ENCODE measurements at regions not wholly inside any gene's neighbourhood (a gene's known extent, or its start where the extent isn't known, plus 50 kb on each side); places are given as distances from the start of the nearest gene placed in this dataset.

GRCh38 chr9:28166179-28166578 lies 592.9 kb upstream of the C9orf72 start:
- no peak for TF ChIP-seq CTCF (conservative IDR thresholded peaks at IDR 0.05; ENCODE audit: low read depth, low read length)
- DNase-seq (ENCODE audit: low read depth): peak; percentile 31
- H3K4me3 ChIP-seq (ENCODE audit: low read depth, low read length): no peak overlapping the region

- no peak for TF ChIP-seq CTCF (conservative IDR thresholded peaks at IDR 0.05; ENCODE audit: low read depth, low read length)
- H3K4me3 ChIP-seq (ENCODE audit: low read depth, low read length): no peak overlapping the region
- DNase-seq (ENCODE audit: low read depth): no peak
Measured at GRCh38 chr9:28177142-28177541, 603.9 kb upstream of the C9orf72 start.

GRCh38 chr9:28177925-28178324 lies 604.6 kb upstream of the C9orf72 start:
- no peak overlapping the region for H3K4me3 ChIP-seq (ENCODE audit: low read depth, low read length)

DNA sequence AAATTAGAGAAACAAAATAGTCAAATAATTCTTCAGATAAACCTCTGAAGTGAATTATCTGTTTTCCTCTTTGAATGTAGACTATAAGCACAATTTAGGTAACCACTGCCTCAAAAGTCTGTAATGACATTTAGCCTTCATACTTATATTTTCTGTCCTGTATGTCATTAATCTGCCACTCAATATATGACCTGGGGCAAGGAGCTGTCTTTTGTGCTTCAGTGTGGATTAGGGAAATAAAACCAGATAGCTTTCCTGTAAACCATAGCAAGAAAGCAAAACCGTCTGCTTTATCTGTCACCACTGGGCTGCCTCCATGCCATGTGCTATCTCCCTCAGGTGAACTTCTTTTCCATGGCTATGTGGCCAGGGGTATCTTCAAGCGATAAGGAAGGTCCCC lies 606.6 kb upstream of the C9orf72 start:
- TF ChIP-seq CTCF (conservative IDR thresholded peaks at IDR 0.05; ENCODE audit: low read depth, low read length): no peak
- no peak for DNase-seq (ENCODE audit: low read depth)
- no peak overlapping the region for H3K4me3 ChIP-seq (ENCODE audit: low read depth, low read length)

More at GRCh38 chr9:28177925-28178324, 604.6 kb upstream of the C9orf72 start:
- TF ChIP-seq CTCF (conservative IDR thresholded peaks at IDR 0.05; ENCODE audit: low read depth, low read length): no peak
- no peak for DNase-seq (ENCODE audit: low read depth)

DNA sequence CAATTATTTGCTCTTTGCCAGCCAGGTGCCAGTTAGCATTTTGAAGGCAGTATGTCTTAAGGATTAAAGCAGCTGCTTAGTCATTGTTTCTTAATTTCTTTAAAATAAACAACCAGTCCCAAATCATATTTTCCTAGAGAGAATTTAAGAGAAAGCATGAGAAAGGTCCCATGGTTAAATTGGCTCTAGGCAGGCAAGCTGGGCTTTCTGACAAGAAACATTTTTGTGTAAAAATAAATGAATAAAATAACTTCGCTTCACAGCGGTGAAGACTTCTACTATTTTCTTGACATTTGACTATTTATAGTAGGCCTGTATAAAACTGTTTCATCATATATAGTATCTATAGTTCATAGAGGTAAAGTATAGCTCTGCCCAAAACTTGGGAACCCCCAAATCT lies 617.7 kb upstream of the C9orf72 start:
- TF ChIP-seq CTCF (conservative IDR thresholded peaks at IDR 0.05; ENCODE audit: low read depth, low read length): no peak
- no peak overlapping the region for H3K4me3 ChIP-seq (ENCODE audit: low read depth, low read length)
- no peak for DNase-seq (ENCODE audit: low read depth)

DNA sequence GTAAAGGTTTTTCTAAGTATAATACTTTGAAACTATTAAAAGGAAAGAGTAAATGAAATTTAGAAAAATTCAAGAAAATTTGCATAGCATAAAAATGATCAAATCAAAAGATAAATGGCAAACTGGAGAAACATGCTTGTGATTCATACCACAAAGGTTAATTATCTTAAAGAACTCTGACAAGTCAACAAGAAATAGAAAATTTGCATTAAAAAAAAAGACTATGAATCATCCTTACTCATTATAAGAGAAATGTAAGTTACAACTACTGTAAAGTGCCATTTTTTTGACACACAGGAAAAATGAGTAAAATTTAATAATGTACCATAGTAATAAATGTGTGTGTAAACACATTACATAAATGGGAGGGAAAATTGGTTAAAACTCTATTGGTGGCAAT lies 624.4 kb upstream of the C9orf72 start:
- no peak for DNase-seq (ENCODE audit: low read depth)
- H3K4me3 ChIP-seq (ENCODE audit: low read depth, low read length): no peak overlapping the region
- no peak for TF ChIP-seq CTCF (conservative IDR thresholded peaks at IDR 0.05; ENCODE audit: low read depth, low read length)

GRCh38 chr9:28203036-28203435 lies 629.8 kb upstream of the C9orf72 start:
- DNase-seq (ENCODE audit: low read depth): no peak
- TF ChIP-seq CTCF (conservative IDR thresholded peaks at IDR 0.05; ENCODE audit: low read depth, low read length): no peak
- H3K4me3 ChIP-seq (ENCODE audit: low read depth, low read length): no peak overlapping the region

Data from choroid plexus epithelial cell (primary cell).